ENCODE measurements at regions not wholly inside any gene's neighbourhood (a gene's known extent, or its start where the extent isn't known, plus 50 kb on each side); places are given as distances from the start of the nearest gene placed in this dataset.

GRCh38 chr2:77807531-77808215, 285.5 kb upstream of the LRRTM4 start:
- no peak overlapping the region for H3K4me3 ChIP-seq (ENCODE audit: low read length)
- Mint-ChIP-seq H3K4me1 (no peaks in the 10 kb centered on the region), H3K27me3 (no peaks in the 10 kb centered on the region), H3K4me3 (no peak overlapping the region), H3K36me3 (no peaks in the 10 kb centered on the region), H3K27ac (peak overlapping the region in 1 of 9 donors; percentile 22), H3K9me3 (peaks cover 11 to 59% (median 28%) of the 10 kb centered on the region in 11 donors)
- intact Hi-C loops (cut with micrococcal nuclease) = no loop called here
- no peaks in the 10 kb centered on the region for H3K4me1 ChIP-seq (ENCODE audit: control insufficient read depth in 2 of 2, insufficient read depth in 2 of 2, low read length in 2 of 2)
- H3K27ac ChIP-seq (ENCODE audit: low read depth, low read length) = no peak overlapping the region
- ChIA-PET CTCF (no interaction called here), POLR2A (no interaction called here)
- DNase-seq = no peak
- H3K27me3 ChIP-seq (ENCODE audit: control insufficient read depth in 2 of 2, insufficient read depth in 2 of 2, low read length in 2 of 2) = no peaks in the 10 kb centered on the region
- no peak for ATAC-seq
- H3K9me3 ChIP-seq (ENCODE audit: control insufficient read depth in 2 of 3, low read length in 3 of 3) = no peaks in the 10 kb centered on the region
- H3K36me3 ChIP-seq (ENCODE audit: control insufficient read depth in 2 of 3, insufficient read depth in 3 of 3, low read length in 3 of 3) = no peaks in the 10 kb centered on the region

- H3K9me3 ChIP-seq (ENCODE audit: control insufficient read depth in 2 of 3, low read length in 3 of 3) = no peaks in the 10 kb centered on the region
- Mint-ChIP-seq H3K27ac (peak overlapping the region in 1 of 9 donors; percentile 12), H3K4me1 (no peaks in the 10 kb centered on the region), H3K36me3 (no peaks in the 10 kb centered on the region), H3K9me3 (peaks cover 10 to 55% (median 30%) of the 10 kb centered on the region in 11 donors), H3K27me3 (no peaks in the 10 kb centered on the region), H3K4me3 (no peak overlapping the region)
- intact Hi-C loops (cut with micrococcal nuclease) = no loop called here
- no peaks in the 10 kb centered on the region for H3K36me3 ChIP-seq (ENCODE audit: control insufficient read depth in 2 of 3, insufficient read depth in 3 of 3, low read length in 3 of 3)
- ChIA-PET CTCF (no interaction called here), POLR2A (no interaction called here)
- DNase-seq = no peak
- no peak for ATAC-seq
- no peaks in the 10 kb centered on the region for H3K27me3 ChIP-seq (ENCODE audit: control insufficient read depth in 2 of 2, insufficient read depth in 2 of 2, low read length in 2 of 2)
- H3K27ac ChIP-seq (ENCODE audit: low read depth, low read length) = no peak overlapping the region
- H3K4me3 ChIP-seq (ENCODE audit: low read length) = no peak overlapping the region
- H3K4me1 ChIP-seq (ENCODE audit: control insufficient read depth in 2 of 2, insufficient read depth in 2 of 2, low read length in 2 of 2) = no peaks in the 10 kb centered on the region
Measured at GRCh38 chr2:77808599-77808998, 286.4 kb upstream of the LRRTM4 start.

- H3K4me1 ChIP-seq (ENCODE audit: control insufficient read depth in 2 of 2, insufficient read depth in 2 of 2, low read length in 2 of 2) = no peaks in the 10 kb centered on the region
- no peak overlapping the region for H3K27ac Mint-ChIP-seq
- ChIA-PET CTCF (no interaction called here), POLR2A (no interaction called here)
- ATAC-seq = no peak
- H3K9me3 ChIP-seq (ENCODE audit: control insufficient read depth in 2 of 3, low read length in 3 of 3) = peaks cover 0 to 3% (median 0%) of the 10 kb centered on the region in 3 experiments
- no peaks in the 10 kb centered on the region for H3K36me3 ChIP-seq (ENCODE audit: control insufficient read depth in 2 of 3, insufficient read depth in 3 of 3, low read length in 3 of 3)
- no peak for DNase-seq
- no peaks in the 10 kb centered on the region for H3K27me3 Mint-ChIP-seq
- H3K9me3 Mint-ChIP-seq = peaks cover 5 to 41% (median 22%) of the 10 kb centered on the region in 11 donors
- peaks cover 0 to 4% (median 0%) of the 10 kb centered on the region in 5 donors for H3K36me3 Mint-ChIP-seq
- no peak overlapping the region for H3K4me3 Mint-ChIP-seq
- H3K27ac ChIP-seq (ENCODE audit: low read depth, low read length) = no peak overlapping the region
- no peaks in the 10 kb centered on the region for H3K4me1 Mint-ChIP-seq
- no peaks in the 10 kb centered on the region for H3K27me3 ChIP-seq (ENCODE audit: control insufficient read depth in 2 of 2, insufficient read depth in 2 of 2, low read length in 2 of 2)
- intact Hi-C loops (cut with micrococcal nuclease) = no loop called here
- H3K4me3 ChIP-seq (ENCODE audit: low read length) = no peak overlapping the region
Measured at GRCh38 chr2:77813599-77813998, 291.4 kb upstream of the LRRTM4 start.

- ATAC-seq (no peak), DNase-seq (no peak)
- CTCF ChIA-PET = no interaction called here
- no peaks in the 10 kb centered on the region for H3K4me1 Mint-ChIP-seq
- H3K4me3 ChIP-seq (ENCODE audit: low read length) = no peak overlapping the region
- peaks cover 0 to 3% (median 0%) of the 10 kb centered on the region in 3 experiments for H3K9me3 ChIP-seq (ENCODE audit: control insufficient read depth in 2 of 3, low read length in 3 of 3)
- H3K36me3 Mint-ChIP-seq = peaks cover 0 to 9% (median 0%) of the 10 kb centered on the region in 5 donors
- POLR2A ChIA-PET = no interaction called here
- no peaks in the 10 kb centered on the region for H3K36me3 ChIP-seq (ENCODE audit: control insufficient read depth in 2 of 3, insufficient read depth in 3 of 3, low read length in 3 of 3)
- H3K4me3 Mint-ChIP-seq = no peak overlapping the region
- H3K9me3 Mint-ChIP-seq = peaks cover 8 to 42% (median 17%) of the 10 kb centered on the region in 11 donors
- no peak overlapping the region for H3K27ac ChIP-seq (ENCODE audit: low read depth, low read length)
- no peaks in the 10 kb centered on the region for H3K27me3 Mint-ChIP-seq
- H3K27ac Mint-ChIP-seq = no peak overlapping the region
- H3K4me1 ChIP-seq (ENCODE audit: control insufficient read depth in 2 of 2, insufficient read depth in 2 of 2, low read length in 2 of 2) = no peaks in the 10 kb centered on the region
- intact Hi-C loops (cut with micrococcal nuclease) = no loop called here
- H3K27me3 ChIP-seq (ENCODE audit: control insufficient read depth in 2 of 2, insufficient read depth in 2 of 2, low read length in 2 of 2) = no peaks in the 10 kb centered on the region
Measured at GRCh38 chr2:77816618-77817017, 294.4 kb upstream of the LRRTM4 start.

GRCh38 chr2:77818186-77818585, 296.0 kb upstream of the LRRTM4 start:
- ATAC-seq = no peak
- no peaks in the 10 kb centered on the region for H3K27me3 ChIP-seq (ENCODE audit: control insufficient read depth in 2 of 2, insufficient read depth in 2 of 2, low read length in 2 of 2)
- no peak overlapping the region for H3K4me3 Mint-ChIP-seq
- H3K9me3 Mint-ChIP-seq = peaks cover 8 to 35% (median 15%) of the 10 kb centered on the region in 11 donors
- peaks cover 0 to 9% (median 0%) of the 10 kb centered on the region in 5 donors for H3K36me3 Mint-ChIP-seq
- no peaks in the 10 kb centered on the region for H3K36me3 ChIP-seq (ENCODE audit: control insufficient read depth in 2 of 3, insufficient read depth in 3 of 3, low read length in 3 of 3)
- no peaks in the 10 kb centered on the region for H3K4me1 Mint-ChIP-seq
- H3K4me3 ChIP-seq (ENCODE audit: low read length) = no peak overlapping the region
- H3K27ac Mint-ChIP-seq = no peak overlapping the region
- CTCF ChIA-PET = no interaction called here
- no peak overlapping the region for H3K27ac ChIP-seq (ENCODE audit: low read depth, low read length)
- intact Hi-C loops (cut with micrococcal nuclease) = no loop called here
- POLR2A ChIA-PET = no interaction called here
- H3K4me1 ChIP-seq (ENCODE audit: control insufficient read depth in 2 of 2, insufficient read depth in 2 of 2, low read length in 2 of 2) = no peaks in the 10 kb centered on the region
- H3K9me3 ChIP-seq (ENCODE audit: control insufficient read depth in 2 of 3, low read length in 3 of 3) = peaks cover 0 to 3% (median 0%) of the 10 kb centered on the region in 3 experiments
- H3K27me3 Mint-ChIP-seq = no peaks in the 10 kb centered on the region
- DNase-seq = no peak

GRCh38 chr2:77823028-77823427, 300.9 kb upstream of the LRRTM4 start:
- no peaks in the 10 kb centered on the region for H3K4me1 Mint-ChIP-seq
- CTCF ChIA-PET = no interaction called here
- H3K9me3 ChIP-seq (ENCODE audit: control insufficient read depth in 2 of 3, low read length in 3 of 3) = no peaks in the 10 kb centered on the region

GRCh38 chr2:77831060-77831459, 308.9 kb upstream of the LRRTM4 start:
- no peak overlapping the region for H3K27ac ChIP-seq (ENCODE audit: low read depth, low read length)
- no peaks in the 10 kb centered on the region for H3K4me1 Mint-ChIP-seq
- H3K36me3 Mint-ChIP-seq = peaks cover 0 to 4% (median 0%) of the 10 kb centered on the region in 5 donors
- ATAC-seq (no peak), DNase-seq (no peak)
- no peaks in the 10 kb centered on the region for H3K36me3 ChIP-seq (ENCODE audit: control insufficient read depth in 2 of 3, insufficient read depth in 3 of 3, low read length in 3 of 3)
- CTCF ChIA-PET = no interaction called here
- no peak overlapping the region for H3K4me3 Mint-ChIP-seq
- no peak overlapping the region for H3K27ac Mint-ChIP-seq
- peaks cover 0 to 8% (median 0%) of the 10 kb centered on the region in 3 experiments for H3K9me3 ChIP-seq (ENCODE audit: control insufficient read depth in 2 of 3, low read length in 3 of 3)
- intact Hi-C loops (cut with micrococcal nuclease) = no loop called here
- no peaks in the 10 kb centered on the region for H3K27me3 ChIP-seq (ENCODE audit: control insufficient read depth in 2 of 2, insufficient read depth in 2 of 2, low read length in 2 of 2)
- no peaks in the 10 kb centered on the region for H3K27me3 Mint-ChIP-seq
- POLR2A ChIA-PET = no interaction called here
- H3K9me3 Mint-ChIP-seq = peaks cover 10 to 72% (median 24%) of the 10 kb centered on the region in 11 donors
- H3K4me3 ChIP-seq (ENCODE audit: low read length) = no peak overlapping the region
- H3K4me1 ChIP-seq (ENCODE audit: control insufficient read depth in 2 of 2, insufficient read depth in 2 of 2, low read length in 2 of 2) = no peaks in the 10 kb centered on the region

More at GRCh38 chr2:77823028-77823427, 300.9 kb upstream of the LRRTM4 start:
- intact Hi-C loops (cut with micrococcal nuclease) = no loop called here
- Mint-ChIP-seq H3K36me3 (peaks cover 0 to 4% (median 0%) of the 10 kb centered on the region in 5 donors), H3K9me3 (peaks cover 7 to 55% (median 16%) of the 10 kb centered on the region in 11 donors), H3K4me3 (no peak overlapping the region), H3K27ac (no peak overlapping the region), H3K27me3 (no peaks in the 10 kb centered on the region)
- no peak overlapping the region for H3K4me3 ChIP-seq (ENCODE audit: low read length)
- POLR2A ChIA-PET = no interaction called here
- H3K4me1 ChIP-seq (ENCODE audit: control insufficient read depth in 2 of 2, insufficient read depth in 2 of 2, low read length in 2 of 2) = no peaks in the 10 kb centered on the region
- H3K27ac ChIP-seq (ENCODE audit: low read depth, low read length) = no peak overlapping the region
- ATAC-seq (no peak), DNase-seq (no peak)
- H3K27me3 ChIP-seq (ENCODE audit: control insufficient read depth in 2 of 2, insufficient read depth in 2 of 2, low read length in 2 of 2) = no peaks in the 10 kb centered on the region
- no peaks in the 10 kb centered on the region for H3K36me3 ChIP-seq (ENCODE audit: control insufficient read depth in 2 of 3, insufficient read depth in 3 of 3, low read length in 3 of 3)
